Thyroid gland (tissue), 4 donors: ENCODE measurements at regions not wholly inside any gene's neighbourhood (a gene's known extent, or its start where the extent isn't known, plus 50 kb on each side); places are given as distances from the start of the nearest gene placed in this dataset.

Source experiments
- DNase-seq, 2 donors: peaks; one replicate each; pipeline ENCODE4 v3.0.0-alpha.2; 2019
- H3K27ac ChIP-seq, 3 donors: fragments of 200-600 bp; sonication (generic); 1 replicate in 2 of 3; 2 replicates in 1 of 3; pipeline ENCODE4 v1.5.1; 2016 to 2019; ENCODE audit warnings: mild to moderate bottlenecking in 1 of 3, moderate library complexity in 1 of 3
- H3K27me3 ChIP-seq: fragments of 200-600 bp; sonication (generic); one replicate; pipeline ENCODE4 v1.5.1; 2019
- H3K36me3 ChIP-seq, 2 donors: fragments of 200-600 bp; sonication (generic); one replicate each; pipeline ENCODE4 v1.5.1; 2016 to 2019
- H3K4me1 ChIP-seq, 2 donors: fragments of 200-600 bp; sonication (generic); one replicate each; pipeline ENCODE4 v1.5.1; 2017 to 2019
- H3K4me3 ChIP-seq, 3 donors: fragments of 200-600 bp; sonication (generic); replicated peaks in 1 of 3; 1 replicate in 2 of 3; 2 replicates in 1 of 3; pipeline ENCODE4 v1.5.1; 2016; ENCODE audit warnings: mild to moderate bottlenecking in 1 of 3
- H3K9me3 ChIP-seq: fragments of 200-600 bp; sonication (generic); one replicate; pipeline ENCODE4 v1.5.1; 2017
- POLR2A ChIP-seq, 2 donors: fragments of 450-650 bp; IDR thresholded peaks; one replicate each; pipeline ENCODE4 v1.6.1; 2017; ENCODE audit warnings: antibody characterized with exemption in 2 of 2, mild to moderate bottlenecking in 2 of 2, moderate library complexity in 1 of 2
- WGBS, 2 donors: methylation state at CpG; one replicate each; pipeline ENCODE4 v1.1.5; 2017; 5-methylcytosine and 5-hydroxymethylcytosine counted together
- intact Hi-C: fragments of 100-400 bp; cut with DNase I; formaldehyde crosslinking; loops from one replicate; pipeline ENCODE4 v1.15.1; 2023
- TF ChIP-seq, protein P1 (sequence below), 6 experiments: fragments of 200-600 bp in 3 of 6; fragments of 450-650 bp in 3 of 6; sonication (generic) in 3 of 6; IDR thresholded peaks; one replicate each; pipeline ENCODE4 v1.5.1; 2016 to 2019; ENCODE audit warnings: antibody characterized with exemption in 6 of 6, mild to moderate bottlenecking in 2 of 6, inconsistent platforms in 1 of 6, moderate library complexity in 1 of 6

DNA sequence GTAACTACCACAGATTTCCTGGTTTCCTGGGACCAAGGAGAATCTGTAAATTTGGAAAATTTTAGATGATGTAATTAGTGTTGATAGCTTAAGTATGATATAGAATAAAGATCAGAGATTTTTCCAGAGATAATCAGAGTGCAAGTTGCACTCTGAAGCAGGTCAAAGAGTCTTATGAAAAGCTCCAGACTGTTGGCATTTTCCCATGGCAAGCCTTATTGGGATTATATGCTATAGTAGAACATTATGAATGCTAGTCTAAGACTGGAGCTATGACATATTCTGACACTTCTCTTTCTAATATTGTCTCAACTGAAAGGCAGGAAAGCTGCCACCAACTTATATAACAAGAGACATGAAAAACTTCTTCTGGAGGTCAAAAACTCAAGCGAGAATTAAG is 1638.3 kb upstream of the LRRTM1 start:
- H3K9me3 ChIP-seq, result no peaks in the 10 kb centered on the region
- no peaks in the 10 kb centered on the region for H3K4me1 ChIP-seq
- no peak overlapping the region for H3K27ac ChIP-seq
- intact Hi-C loops, result no loop called here
- TF ChIP-seq, protein P1, sequence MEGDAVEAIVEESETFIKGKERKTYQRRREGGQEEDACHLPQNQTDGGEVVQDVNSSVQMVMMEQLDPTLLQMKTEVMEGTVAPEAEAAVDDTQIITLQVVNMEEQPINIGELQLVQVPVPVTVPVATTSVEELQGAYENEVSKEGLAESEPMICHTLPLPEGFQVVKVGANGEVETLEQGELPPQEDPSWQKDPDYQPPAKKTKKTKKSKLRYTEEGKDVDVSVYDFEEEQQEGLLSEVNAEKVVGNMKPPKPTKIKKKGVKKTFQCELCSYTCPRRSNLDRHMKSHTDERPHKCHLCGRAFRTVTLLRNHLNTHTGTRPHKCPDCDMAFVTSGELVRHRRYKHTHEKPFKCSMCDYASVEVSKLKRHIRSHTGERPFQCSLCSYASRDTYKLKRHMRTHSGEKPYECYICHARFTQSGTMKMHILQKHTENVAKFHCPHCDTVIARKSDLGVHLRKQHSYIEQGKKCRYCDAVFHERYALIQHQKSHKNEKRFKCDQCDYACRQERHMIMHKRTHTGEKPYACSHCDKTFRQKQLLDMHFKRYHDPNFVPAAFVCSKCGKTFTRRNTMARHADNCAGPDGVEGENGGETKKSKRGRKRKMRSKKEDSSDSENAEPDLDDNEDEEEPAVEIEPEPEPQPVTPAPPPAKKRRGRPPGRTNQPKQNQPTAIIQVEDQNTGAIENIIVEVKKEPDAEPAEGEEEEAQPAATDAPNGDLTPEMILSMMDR (IDR thresholded peaks at IDR 0.05), result no peak
- TF ChIP-seq POLR2A (IDR thresholded peaks at IDR 0.05), result no peak
- WGBS, 2 donors, result 88 to 93% methylated on average over 1 of the region's 1 CpG
- no peak overlapping the region for H3K4me3 ChIP-seq
- no peaks in the 10 kb centered on the region for H3K27me3 ChIP-seq
- no peak for DNase-seq
- H3K36me3 ChIP-seq, result no peaks in the 10 kb centered on the region

DNA sequence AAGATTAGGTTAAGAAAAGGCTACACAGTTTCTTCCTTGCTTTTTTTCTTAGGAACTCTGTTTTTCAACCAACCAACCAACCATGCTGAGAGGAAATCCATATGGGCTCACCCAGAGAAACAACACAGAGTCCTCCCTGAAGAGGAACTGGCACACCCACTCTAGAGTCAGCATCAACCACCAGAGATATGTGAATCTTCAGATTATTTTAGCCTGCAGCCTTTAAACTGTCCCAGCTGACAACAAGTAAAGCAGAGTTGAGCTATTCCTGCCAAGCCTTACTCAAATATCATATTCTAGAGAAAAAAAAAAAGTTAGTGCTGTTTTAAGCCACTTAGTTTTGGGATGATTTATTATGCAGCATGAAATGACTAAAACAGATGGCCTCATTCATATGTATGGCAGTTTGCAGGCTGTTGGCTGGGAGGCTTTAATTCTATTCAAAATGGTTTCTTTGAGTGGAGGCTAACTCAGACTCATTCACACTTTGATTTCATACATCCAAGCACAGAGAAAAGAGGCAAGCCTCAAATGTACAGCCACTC is 1637.7 kb upstream of the LRRTM1 start:
- TF ChIP-seq POLR2A (IDR thresholded peaks at IDR 0.05), result no peak
- TF ChIP-seq, protein P1 (IDR thresholded peaks at IDR 0.05), result no peak
- H3K27me3 ChIP-seq, result no peaks in the 10 kb centered on the region
- no peak overlapping the region for H3K4me3 ChIP-seq

DNA sequence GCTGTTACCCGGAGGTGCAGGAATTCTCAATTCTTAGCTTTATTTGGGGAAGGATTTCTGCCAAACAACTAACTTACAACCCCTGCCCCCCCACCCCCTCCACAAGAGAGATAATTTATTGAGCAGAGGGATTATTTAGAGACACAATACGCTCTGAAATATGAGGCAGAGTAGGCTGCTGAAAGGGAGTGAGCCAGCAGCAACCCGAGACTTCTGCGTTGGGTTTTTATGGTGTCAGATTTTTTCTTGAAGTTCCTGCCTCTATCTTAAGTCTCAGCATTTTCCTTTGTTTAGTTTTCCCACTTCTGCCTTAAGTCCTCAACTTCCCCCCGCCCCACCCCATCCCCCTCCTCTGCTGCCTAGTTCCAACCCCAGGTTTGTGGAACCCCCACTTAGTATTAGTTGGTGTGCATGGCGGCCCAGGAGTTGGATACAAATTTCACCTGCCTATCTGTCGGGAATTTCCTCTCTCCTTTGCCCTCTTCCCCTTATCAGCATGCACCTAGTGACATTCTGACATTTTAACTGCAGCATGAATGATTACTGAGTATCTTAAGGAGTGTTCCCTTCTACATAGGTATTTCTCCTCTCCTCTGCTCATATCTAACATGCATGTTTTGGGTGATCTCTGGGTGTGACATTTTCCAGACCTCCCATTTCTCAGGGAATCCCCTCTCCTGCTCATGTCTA is 1635.9 kb upstream of the LRRTM1 start:
- no peak overlapping the region for H3K4me3 ChIP-seq
- no peaks in the 10 kb centered on the region for H3K9me3 ChIP-seq
- no peaks in the 10 kb centered on the region for H3K4me1 ChIP-seq
- no peaks in the 10 kb centered on the region for H3K36me3 ChIP-seq
- H3K27me3 ChIP-seq, result no peaks in the 10 kb centered on the region
- no peak overlapping the region for H3K27ac ChIP-seq
- DNase-seq, result no peak
- 63 to 67% methylated on average over 7 of the region's 7 CpGs for WGBS, 2 donors
- TF ChIP-seq, protein P1 (IDR thresholded peaks at IDR 0.05), result no peak
- TF ChIP-seq POLR2A (IDR thresholded peaks at IDR 0.05), result no peak
- intact Hi-C loops, result no loop called here

More for the DNA sequence above, 1637.7 kb upstream of the LRRTM1 start:
- no peak for DNase-seq
- intact Hi-C loops, result no loop called here
- H3K36me3 ChIP-seq, result no peaks in the 10 kb centered on the region
- H3K4me1 ChIP-seq, result no peaks in the 10 kb centered on the region
- no peak overlapping the region for H3K27ac ChIP-seq
- no peaks in the 10 kb centered on the region for H3K9me3 ChIP-seq

DNA sequence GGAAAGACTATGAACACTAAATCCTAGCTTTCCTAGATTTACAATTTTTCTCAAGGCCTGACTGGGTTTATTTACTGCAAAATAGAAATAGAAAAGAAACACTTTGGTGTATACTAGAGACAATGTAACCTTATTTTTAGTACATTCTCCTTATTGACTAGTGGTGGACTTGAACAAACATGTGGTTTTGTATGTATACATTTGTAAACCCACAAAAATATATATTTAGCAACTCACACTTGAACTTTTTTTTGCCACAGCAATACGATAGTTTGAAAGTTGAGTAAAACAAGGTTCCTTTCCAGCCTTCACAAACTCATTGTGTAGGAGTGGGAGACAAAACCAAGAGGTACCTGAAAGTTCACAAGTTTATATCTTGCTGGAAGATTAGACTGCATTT is 1633.4 kb upstream of the LRRTM1 start:
- Histone ChIP-seq H3K4me1 (no peaks in the 10 kb centered on the region), H3K36me3 (no peaks in the 10 kb centered on the region), H3K27ac (no peak overlapping the region), H3K4me3 (no peak overlapping the region), H3K27me3 (no peaks in the 10 kb centered on the region), H3K9me3 (no peaks in the 10 kb centered on the region)
- 76 to 84% methylated on average over 1 of the region's 1 CpG for WGBS, 2 donors
- TF ChIP-seq, protein P1 (IDR thresholded peaks at IDR 0.05), result no peak
- TF ChIP-seq POLR2A (IDR thresholded peaks at IDR 0.05), result no peak
- intact Hi-C loops, result no loop called here
- DNase-seq, result no peak

DNA sequence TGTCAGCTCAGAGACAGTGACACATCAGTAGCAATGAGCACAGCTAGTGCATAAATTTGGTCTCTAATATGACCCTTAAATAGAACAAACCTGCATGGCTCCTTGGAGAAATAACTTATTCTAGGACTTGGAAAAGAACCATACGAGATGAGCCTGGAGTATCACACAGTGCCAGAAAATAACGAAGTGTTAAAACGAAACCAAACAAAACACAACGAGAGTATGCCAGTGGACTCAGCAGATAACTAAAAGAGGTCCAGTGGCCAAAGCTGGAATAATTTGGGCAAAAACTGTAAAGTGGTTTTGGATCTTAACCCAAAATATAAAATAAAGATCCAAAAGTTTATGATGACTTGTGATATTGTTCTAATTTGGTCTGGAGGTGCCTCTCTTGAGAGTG is 1599.0 kb upstream of the LRRTM1 start:
- Histone ChIP-seq H3K4me3 (no peak overlapping the region), H3K27me3 (no peaks in the 10 kb centered on the region), H3K36me3 (no peaks in the 10 kb centered on the region), H3K27ac (no peak overlapping the region), H3K4me1 (no peaks in the 10 kb centered on the region), H3K9me3 (no peaks in the 10 kb centered on the region)
- TF ChIP-seq, protein P1 (IDR thresholded peaks at IDR 0.05), result no peak
- no peak for TF ChIP-seq POLR2A (IDR thresholded peaks at IDR 0.05)
- intact Hi-C loops, result no loop called here
- WGBS, 2 donors, result 72 to 74% methylated on average over 4 of the region's 4 CpGs
- DNase-seq, result no peak
